Fibroblast of lung (primary cell): ENCODE measurements at regions not wholly inside any gene's neighbourhood (a gene's known extent, or its start where the extent isn't known, plus 50 kb on each side); places are given as distances from the start of the nearest gene placed in this dataset.

Source experiments
- EZH2 ChIP-seq: IDR thresholded peaks from 2 replicates; pipeline ENCODE4 v1.5.1; 2012; ENCODE audit warnings: low read length, control low read depth, mild to moderate bottlenecking; ENCODE audit errors: missing control alignments
- TF ChIP-seq, protein P1 (sequence below), 2 donors: IDR thresholded peaks in 1 of 2; conservative IDR thresholded peaks in 1 of 2; 1 replicate in 1 of 2; 2 replicates in 1 of 2; pipeline ENCODE4 v1.5.1; 2011 to 2012; ENCODE audit warnings: low read length in 2 of 2, control low read depth in 1 of 2, inconsistent platforms in 1 of 2, low read depth in 1 of 2, mild to moderate bottlenecking in 1 of 2

DNA sequence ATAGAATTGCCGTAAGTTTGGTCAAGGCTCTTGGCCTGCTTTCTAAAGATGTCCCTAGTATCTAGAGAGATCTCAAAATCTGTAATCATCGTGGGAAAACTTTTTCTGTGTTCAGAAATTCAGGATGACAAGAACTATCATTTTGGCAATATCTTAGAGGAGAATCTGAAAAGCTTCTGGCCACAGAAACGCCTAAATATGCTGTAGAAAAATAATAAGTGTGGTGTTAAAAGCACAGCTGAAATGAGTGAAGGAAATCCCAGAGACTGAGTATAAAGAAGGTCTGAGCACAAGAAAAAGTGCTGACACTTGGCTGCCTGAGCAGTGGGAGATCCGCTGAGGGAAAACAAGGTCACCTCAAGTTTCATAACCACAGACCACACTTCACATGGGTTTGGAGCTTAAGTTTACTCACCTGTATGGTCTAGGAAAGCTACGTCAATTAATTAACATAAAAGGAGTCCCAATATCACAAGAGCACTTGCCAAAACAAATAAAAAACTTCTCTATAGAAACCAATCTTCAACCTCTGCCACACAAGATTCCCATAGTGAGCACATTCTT lies 235.2 kb upstream of the IRF2BP2 start:
- TF ChIP-seq, protein P1, sequence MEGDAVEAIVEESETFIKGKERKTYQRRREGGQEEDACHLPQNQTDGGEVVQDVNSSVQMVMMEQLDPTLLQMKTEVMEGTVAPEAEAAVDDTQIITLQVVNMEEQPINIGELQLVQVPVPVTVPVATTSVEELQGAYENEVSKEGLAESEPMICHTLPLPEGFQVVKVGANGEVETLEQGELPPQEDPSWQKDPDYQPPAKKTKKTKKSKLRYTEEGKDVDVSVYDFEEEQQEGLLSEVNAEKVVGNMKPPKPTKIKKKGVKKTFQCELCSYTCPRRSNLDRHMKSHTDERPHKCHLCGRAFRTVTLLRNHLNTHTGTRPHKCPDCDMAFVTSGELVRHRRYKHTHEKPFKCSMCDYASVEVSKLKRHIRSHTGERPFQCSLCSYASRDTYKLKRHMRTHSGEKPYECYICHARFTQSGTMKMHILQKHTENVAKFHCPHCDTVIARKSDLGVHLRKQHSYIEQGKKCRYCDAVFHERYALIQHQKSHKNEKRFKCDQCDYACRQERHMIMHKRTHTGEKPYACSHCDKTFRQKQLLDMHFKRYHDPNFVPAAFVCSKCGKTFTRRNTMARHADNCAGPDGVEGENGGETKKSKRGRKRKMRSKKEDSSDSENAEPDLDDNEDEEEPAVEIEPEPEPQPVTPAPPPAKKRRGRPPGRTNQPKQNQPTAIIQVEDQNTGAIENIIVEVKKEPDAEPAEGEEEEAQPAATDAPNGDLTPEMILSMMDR (conservative IDR thresholded peaks at IDR 0.05 in 1 of 2, IDR thresholded peaks at IDR 0.05 in 1 of 2; ENCODE audit: low read depth in 1 of 2, low read length in 2 of 2): no peak
- TF ChIP-seq EZH2: no peak
